GM19025 (cell line): ENCODE measurements at regions not wholly inside any gene's neighbourhood (a gene's known extent, or its start where the extent isn't known, plus 50 kb on each side); places are given as distances from the start of the nearest gene placed in this dataset.

Experiments
- ATAC-seq: cut with Tn5 transposase; IDR thresholded peaks from one replicate; pipeline ENCODE4 v1.9.1; 2021; ENCODE audit warnings: mild to moderate bottlenecking, low read depth, moderate library complexity; ENCODE audit not compliant: unreplicated experiment

DNA sequence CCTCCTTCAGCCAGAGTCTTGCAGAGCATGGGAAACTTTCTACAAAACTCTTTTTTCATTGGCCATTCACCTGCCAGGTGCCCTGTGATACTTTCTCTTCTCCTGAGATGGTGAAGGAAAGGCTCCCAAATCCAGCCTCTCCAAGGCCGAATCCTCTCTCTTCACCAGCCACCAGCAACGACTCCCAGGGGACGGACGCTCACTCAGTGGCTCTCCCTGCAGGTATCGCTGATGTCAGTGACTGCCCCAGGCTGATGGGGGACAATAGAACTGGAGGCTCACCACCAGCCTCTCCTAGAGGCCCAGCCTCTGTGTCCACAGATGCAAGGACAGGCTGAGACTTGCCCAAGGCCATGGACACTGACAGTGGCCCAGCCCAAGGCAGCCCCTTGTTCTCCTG, 204.1 kb downstream of the BCL11B start:
- no peak for ATAC-seq

GRCh38 chr14:99069946-99070345, 202.1 kb downstream of the BCL11B start:
- no peak for ATAC-seq

DNA sequence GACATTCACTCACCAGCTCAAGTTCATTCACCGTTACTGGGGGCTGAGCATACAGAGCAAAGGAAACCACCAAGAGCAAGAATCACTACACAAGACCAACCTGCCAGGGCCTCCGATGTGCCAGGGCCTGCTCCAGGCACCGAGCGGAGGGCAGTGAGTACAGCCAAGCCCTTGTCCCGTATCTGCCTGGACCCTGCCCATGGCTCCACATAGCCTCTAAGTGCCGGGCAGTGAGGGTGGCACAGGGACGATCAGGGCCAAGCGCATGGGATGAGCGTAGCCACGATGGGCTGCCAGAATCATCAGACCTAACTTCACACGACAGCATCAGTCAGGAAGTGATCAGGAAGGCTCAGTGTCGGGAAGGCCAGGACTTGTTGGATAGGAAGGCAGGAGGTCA, 199.6 kb downstream of the BCL11B start:
- no peak for ATAC-seq

DNA sequence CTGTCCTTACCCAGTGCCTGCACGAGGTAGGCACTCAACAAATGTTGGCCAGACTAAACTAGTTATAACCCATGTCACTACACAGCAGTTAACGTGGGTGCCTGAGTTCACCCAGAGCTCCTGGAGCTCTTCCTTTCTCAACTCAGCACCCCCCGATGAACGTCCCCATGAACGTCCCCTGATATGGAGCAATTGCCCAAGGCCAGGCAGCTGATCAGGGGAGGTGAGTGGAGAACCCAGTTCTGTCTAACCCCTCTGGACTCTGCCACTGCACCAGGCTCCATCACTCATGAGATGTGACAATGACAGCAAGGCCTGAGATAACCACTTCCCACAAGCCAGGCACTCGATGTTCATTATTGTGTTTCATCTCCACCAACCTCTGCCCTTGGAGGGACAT, 199.0 kb downstream of the BCL11B start:
- ATAC-seq = no peak

GRCh38 chr14:99073431-99073830, 198.6 kb downstream of the BCL11B start:
- no peak for ATAC-seq

DNA sequence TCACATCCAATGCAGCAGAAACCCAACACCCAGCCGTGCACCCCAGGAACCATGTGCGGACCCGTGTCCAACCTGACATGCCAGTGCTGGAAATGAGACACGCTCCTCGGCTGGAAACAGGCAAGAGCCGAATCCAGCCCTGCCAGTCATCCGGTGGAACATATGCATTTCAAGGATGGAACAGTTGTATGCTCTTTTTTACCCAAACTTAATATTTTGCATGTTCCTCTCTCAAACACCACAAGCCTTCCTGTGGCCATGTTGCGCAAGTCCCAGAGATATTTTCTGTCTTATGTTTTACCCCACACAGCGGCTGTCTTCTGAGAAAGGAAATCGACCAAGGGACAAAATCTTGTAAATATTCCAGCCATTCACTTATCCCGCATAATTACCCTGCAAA, 196.9 kb downstream of the BCL11B start:
- ATAC-seq = no peak

DNA sequence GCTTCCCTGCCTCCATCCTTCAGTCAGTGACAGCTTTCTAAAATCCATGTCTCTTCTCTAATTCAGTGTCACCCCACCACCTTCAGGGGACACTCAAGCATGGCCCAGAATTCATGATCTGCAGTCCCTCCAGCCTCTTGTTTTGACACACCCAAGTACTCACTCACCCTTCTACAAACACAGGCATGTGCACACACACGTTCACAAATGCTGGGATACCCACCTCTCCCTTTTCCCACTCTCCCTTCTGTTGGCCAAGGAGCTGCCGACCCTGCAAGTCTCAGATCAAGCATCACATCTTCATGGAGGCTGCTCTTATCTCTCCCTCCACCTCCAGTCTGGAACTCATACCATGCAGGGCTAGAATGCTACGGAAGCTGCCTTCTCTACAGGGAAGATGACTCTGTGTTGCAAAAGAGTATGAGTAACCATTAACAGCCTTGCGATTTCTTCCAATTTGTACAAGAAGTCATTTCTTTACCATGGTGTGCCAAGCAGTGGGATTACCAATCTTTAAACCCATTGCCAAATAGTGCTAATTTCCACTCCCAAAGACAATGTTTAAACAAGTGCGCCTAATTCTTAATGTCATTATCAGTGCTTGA, 196.1 kb downstream of the BCL11B start:
- ATAC-seq = no peak

- ATAC-seq = no peak
These were observed 194.7 kb downstream of the BCL11B start for GRCh38 chr14:99077076-99077843.

- no peak for ATAC-seq
These were observed 194.2 kb downstream of the BCL11B start for GRCh38 chr14:99077844-99078236.

- ATAC-seq = no peak
These were observed 193.6 kb downstream of the BCL11B start for GRCh38 chr14:99078426-99078825.

DNA sequence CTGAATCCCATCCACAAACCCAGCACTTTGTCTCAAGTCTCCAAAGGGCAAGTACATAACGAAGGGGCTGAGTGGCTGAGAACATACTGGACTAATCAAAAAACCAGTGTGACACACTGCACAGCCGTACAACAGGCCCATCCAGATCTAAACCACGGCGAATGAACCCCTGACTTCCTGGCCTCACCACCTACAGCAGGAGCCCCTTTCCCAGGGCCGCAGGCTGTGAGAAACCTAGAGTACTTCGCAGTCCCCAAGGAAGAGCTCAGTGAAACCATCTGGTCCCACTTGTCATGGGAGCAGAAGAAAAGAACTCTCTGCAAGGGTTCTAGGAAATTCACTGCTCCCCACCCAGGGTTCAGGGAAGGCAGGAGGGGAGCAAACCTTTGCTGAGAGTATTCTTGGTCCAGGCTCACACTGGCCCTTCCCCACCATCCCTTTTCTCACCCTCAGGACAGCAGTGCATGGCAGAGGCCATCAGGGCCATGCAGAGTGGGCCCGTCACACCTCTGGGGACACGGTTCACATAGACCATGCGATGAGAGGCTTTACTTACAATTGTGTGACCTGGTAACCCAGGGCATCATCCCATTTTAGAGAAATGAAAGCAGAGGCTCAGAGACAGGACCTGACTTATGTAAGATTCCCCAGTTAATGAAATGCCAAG, 192.8 kb downstream of the BCL11B start:
- no peak for ATAC-seq

DNA sequence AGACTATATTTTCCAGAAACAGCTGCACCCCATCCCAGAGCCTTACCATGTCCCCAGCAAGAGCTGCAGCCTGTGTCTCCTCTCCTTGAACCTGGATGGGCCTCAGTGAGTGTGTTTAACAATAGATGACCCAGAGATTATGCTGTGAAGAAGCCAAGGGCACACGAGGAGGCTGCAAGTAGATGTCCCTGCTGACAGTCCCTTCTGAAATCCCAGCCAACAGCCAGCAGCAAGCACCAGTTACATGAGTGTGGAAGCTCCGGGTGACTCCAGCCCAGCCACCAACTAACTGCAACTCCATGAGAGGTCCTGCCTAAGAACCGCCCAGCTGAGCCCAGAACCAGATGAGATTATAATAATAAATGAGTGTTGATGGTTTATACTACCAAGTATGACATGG, 191.7 kb downstream of the BCL11B start:
- no peak for ATAC-seq

DNA sequence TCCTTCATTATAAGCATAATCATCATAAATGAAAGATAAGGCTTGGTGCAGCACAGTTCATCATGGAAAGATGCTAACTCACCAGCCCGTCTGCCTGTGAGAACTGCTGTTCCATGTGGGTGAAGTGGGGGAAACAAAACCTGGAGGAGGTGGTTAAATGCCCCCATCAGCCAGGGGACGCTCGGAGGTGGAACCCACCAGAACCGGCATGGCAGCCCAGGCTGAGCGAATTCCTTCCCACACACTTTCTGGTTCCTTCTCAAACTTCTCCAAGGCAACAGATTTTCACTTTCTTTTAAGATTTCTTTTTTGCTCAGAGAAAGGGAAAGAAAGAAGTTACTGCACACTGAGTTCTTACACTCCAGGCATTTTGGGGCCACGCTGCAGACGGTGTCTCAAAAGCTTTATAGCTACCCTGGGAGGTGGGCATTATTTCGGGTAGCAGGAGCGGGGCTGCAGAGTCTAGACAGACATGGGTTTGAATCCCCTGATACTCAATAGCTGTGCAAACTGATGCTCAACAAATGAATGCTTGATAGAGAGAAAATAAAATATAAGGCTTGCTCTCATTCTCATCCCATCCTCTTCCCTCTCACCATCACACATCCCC, 190.7 kb downstream of the BCL11B start:
- ATAC-seq = no peak

- ATAC-seq = no peak
These were observed 190.1 kb downstream of the BCL11B start for GRCh38 chr14:99081880-99082279.

- no peak for ATAC-seq
These were observed 178.2 kb downstream of the BCL11B start for GRCh38 chr14:99093532-99094517.

DNA sequence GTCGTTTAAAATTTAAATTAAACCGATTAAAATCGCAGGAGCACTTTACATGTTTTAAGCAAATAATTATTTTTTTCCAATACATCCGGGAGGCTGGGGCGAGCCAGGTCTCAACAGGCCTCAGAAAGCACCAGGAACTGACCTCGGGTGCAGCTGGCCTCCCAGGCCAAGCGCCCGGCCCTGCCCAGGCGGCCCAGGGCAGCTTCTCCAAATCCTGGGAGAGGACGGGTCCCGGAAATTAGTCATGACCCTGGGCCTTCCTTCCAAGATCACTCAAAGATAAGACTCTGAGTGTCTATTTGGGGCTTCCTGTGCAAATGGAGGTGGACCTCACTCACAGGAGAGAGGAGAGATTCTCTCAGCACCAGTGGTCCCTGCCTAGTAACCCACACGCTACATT, 177.1 kb downstream of the BCL11B start:
- ATAC-seq = no peak

DNA sequence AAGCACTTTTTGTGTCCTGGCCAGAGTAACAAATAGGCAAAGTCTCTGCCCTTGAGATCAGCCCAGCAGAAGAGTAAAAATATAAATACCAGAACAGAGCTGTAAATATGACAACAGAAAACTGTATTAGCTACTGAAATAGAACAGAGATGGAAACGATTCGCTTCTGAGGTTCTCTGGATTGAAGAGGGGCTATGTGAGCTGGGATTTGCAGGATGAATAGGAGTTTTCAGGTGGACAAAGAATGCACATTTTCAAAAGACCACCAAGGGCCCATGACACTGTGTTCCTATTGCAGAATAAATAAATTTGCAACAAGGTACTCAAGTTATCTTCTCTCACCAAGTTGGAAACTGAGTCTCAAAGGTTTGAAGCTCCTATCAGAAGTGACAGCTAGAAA, 176.6 kb downstream of the BCL11B start:
- no peak for ATAC-seq

GRCh38 chr14:99098199-99098598, 173.8 kb downstream of the BCL11B start:
- ATAC-seq = no peak

GRCh38 chr14:99099051-99099787, 172.8 kb downstream of the BCL11B start:
- no peak for ATAC-seq
